GM19467 (cell line): ENCODE measurements at regions not wholly inside any gene's neighbourhood (a gene's known extent, or its start where the extent isn't known, plus 50 kb on each side); places are given as distances from the start of the nearest gene placed in this dataset.
"Not testable (repeated sequence)": the region's sequence is repeated elsewhere in the genome, so short reads cannot be mapped to it uniquely, and the experiment has no call there.

Source experiments
- ATAC-seq: cut with Tn5 transposase; IDR thresholded peaks from one replicate; pipeline ENCODE4 v1.9.1; 2021; ENCODE audit warnings: mild to moderate bottlenecking, moderate library complexity; ENCODE audit not compliant: unreplicated experiment

DNA sequence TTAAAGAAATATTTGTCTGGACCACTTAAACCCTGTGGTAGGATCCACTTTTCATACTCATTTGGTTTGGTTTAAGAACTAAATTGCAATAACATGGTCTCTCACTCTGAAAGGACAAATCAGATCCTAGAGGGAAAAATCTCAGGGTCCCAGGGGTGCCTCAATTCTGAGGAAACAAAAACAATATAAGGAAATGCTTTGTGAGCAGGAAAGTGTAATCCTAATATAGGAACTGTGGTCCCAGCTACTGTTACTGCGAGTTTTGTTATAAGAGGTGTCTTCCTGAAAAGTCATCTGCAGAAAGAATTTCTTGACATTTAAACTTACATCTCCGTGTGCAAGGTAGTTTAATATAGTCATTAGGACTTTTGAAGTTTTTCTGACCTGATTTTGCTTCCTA lies 420.1 kb upstream of the LCORL start:
- no peak for ATAC-seq

DNA sequence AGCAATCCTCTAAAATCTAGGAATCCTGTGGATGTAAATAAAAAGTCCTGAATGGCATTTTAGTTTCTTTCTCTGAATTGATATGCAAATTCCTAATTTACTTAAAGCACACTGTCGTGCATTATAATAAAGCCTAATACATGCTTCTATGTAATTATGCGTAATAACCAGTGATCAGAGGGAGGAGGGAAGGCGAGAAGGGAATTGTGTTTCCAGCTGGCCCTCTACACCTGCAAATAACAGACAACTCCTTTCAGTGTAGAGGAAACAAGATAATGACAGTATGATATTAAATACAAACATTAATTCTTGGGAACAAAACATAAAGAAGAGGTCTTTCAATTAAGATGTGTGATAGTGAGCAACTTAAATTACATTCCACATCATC lies 419.6 kb upstream of the LCORL start:
- ATAC-seq, result no peak

DNA sequence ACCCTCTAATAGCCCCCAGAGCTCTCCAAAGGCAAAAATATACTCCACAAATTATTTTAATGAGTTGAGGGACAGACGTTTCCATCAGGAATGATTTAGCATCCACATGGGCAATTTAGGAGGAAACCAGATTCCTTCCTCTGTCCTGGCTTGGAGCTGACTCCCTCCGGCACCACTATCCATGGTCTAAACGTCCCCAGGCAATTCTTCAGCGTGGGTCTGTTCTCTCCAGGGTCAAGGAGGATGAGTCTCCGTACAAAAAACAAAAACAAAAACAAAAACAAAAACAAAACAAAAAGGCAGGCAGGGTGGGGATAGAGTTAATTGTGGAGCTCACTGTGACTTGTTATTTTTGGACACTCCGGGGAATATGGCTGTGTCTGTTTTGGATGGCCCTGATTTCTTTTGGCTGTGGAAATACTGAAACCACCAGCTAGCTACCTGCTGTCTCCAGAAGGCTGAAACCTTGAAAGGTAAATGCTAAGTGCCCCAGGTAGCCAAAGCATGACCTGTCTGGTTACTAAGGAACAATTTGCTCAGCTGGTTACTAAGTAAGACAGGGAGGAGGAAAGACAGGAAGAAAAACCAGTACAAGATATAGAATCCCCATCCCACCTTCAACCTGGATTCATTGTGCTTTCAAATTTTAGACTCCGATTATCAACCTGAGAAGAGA lies 419.1 kb upstream of the LCORL start:
- ATAC-seq, result no peak

- no peak for ATAC-seq
Measured at GRCh38 chr4:18439311-18439710, 417.8 kb upstream of the LCORL start.

GRCh38 chr4:18435781-18436180 lies 414.2 kb upstream of the LCORL start:
- ATAC-seq, result no peak

- ATAC-seq, result no peak
Measured at GRCh38 chr4:18422685-18423084, 401.1 kb upstream of the LCORL start.

DNA sequence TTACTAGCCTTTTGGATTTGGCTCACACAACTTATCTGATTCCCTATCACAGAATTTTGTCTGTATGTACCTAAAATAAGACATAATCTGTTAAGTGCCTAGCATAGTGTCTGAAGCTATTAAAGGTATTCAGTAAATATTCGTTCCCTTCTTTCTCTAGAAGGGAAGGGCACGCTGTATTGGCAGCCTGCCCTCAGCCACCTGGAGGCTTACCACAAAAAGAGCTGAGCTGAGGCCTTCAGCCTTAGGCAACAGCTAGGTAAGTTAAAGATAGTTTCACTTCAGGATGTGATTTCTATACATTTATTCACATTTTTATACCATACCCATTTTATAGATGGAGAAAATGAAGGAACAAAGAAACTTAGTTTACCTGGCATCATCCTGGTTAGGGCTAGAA lies 400.0 kb upstream of the LCORL start:
- no peak for ATAC-seq

- no peak for ATAC-seq
Measured at GRCh38 chr4:18419780-18420179, 398.2 kb upstream of the LCORL start.

- not testable (repeated sequence) for ATAC-seq
Measured at GRCh38 chr4:18418195-18418898, 396.8 kb upstream of the LCORL start.

DNA sequence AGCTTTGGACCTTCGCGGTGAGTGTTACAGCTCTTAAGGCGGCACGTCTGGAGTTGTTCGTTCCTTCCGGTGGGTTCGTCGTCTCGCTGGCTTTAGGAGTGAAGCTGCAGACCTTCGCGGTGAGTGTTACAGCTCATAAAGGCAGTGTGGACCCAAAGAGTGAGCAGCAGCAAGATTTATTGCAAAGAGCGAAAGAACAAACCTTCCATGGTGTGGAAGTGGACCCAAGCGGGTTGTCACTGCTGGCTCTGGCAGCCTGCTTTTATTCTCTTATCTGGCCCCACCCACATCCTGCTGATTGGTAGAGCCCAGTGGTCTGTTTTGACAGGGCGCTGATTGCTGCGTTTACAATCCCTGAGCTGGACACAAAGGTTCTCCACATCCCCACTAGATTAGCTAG lies 396.1 kb upstream of the LCORL start:
- ATAC-seq, result not testable (repeated sequence)

- no peak for ATAC-seq
Measured at GRCh38 chr4:18406264-18406663, 384.7 kb upstream of the LCORL start.

DNA sequence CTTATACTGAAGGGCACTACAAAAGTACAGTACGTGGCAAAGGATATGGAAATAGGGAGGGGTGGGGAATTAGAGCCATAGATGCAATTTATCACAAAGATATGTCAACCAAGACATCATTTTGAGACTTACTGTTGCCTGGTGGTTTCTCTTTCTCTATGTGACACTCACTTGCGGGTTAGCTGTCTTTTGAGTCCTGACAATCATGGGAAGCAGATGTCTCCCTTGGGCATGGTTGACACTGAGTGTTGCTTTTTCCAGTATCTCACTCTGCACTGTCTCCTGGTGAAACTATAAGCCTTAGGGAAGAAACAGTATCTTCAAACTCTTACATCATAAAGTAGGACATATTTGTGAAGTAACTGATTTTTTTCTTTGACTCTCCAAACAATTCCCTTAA lies 383.5 kb upstream of the LCORL start:
- no peak for ATAC-seq

GRCh38 chr4:18404642-18405041 lies 383.1 kb upstream of the LCORL start:
- ATAC-seq, result peak; percentile 73

- no peak for ATAC-seq
Measured at GRCh38 chr4:18403327-18403726, 381.8 kb upstream of the LCORL start.

DNA sequence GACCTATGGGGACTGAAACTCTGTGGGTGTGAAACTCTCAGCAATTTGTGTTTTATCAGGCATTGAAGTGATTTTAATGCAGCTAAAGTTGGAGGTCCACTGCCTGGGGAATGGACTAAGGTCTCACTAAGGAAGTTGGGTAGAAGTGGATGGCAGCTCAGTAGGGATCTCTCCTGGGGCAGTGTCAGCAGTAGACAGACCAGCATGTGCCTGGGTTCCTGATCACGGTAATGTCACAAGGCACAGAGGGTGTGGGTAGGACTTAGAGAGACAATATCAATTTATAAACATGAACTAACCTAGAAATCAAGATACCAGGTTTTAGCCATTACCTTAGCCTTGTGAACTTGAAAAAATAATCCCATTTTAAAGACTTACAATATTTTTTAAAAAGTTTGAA lies 380.3 kb upstream of the LCORL start:
- ATAC-seq, result no peak

- no peak for ATAC-seq
Measured at GRCh38 chr4:18401425-18401824, 379.9 kb upstream of the LCORL start.

GRCh38 chr4:18398661-18399060 lies 377.1 kb upstream of the LCORL start:
- no peak for ATAC-seq

DNA sequence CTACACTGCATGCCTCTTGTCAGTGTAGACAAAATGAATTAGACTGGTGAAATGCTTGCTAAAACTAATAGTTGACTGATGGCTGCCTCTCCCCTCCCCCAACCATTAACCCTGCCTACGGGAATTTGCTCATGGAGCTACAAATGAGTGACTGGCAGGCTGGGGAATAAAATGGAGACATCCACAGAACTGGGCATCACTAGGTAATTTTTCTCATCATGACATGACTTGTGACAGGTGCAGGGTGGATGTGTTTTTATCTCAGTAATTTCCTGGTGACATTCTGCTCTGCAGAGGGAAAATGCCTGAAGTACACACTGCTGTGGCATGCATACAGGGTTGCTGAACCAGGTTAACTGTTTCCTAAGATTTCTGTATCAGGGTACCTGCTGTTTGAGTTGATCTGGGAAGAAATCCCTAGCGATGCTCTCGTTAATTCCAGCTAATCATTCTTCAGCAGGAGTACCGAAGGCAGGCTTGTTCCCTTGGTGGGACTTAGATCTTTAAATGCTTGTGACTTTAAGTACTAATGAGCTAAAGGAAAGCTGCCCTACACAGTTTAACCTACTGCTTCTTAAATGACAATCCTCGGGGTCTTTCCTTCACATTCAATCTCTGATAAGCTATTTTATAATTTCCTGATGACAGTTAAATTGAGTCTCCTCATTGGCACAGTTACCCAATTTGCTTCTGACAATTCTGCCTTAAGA lies 376.3 kb upstream of the LCORL start:
- no peak for ATAC-seq

DNA sequence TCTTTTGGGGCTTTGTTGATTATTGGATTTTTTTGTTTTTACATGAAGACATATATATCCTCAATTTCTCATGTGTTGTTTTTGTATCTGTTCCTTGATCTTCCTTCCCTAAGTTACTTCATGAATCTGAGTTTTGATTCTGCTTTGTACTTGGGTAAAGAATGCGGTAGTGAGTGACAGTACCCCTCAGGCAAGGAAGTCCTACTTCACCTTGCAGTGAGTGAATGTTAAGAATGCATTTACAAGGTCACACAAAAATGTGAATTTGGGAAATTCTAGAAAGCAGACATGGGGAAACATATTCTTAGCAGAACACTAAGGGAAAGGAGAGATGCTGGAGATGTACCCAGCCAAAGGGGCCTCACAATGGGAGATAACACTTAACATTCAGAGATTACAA lies 373.1 kb upstream of the LCORL start:
- ATAC-seq, result no peak

GRCh38 chr4:18391354-18391728 lies 369.8 kb upstream of the LCORL start:
- ATAC-seq, result no peak

DNA sequence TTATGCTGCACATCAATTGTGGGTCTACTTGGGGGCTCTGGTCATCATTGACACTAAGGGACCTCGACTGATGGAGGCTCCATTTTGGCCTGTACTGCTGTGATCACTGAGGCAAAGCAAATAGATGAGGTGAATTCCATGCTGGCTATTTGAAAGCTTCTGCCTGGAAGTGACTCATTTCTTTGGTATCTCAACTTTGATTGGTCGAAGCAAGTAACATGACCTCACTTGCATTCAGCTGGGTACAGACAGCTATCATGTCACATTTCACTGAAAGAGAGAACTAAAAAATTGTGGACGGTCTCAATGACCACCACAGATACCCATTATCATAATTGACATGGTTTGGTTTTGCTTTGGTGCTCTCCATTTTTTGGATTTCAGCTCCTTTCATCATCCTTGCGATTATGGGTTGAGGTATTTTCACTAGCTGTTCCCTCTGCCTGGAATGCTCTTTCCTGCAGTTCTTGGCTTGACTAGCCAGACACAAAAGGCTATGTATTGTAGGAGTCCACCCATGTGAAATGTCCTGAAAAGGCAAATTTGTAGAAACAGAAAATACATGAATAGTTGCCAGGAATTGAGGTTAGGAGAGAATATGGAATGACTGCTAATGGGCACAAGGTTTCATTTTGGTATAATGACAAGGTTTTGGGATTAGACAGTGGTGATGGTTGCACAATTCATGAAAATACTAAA lies 369.2 kb upstream of the LCORL start:
- ATAC-seq, result no peak

GRCh38 chr4:18389115-18389514 lies 367.6 kb upstream of the LCORL start:
- no peak for ATAC-seq
